AG09309 (cell line): ENCODE measurements at regions not wholly inside any gene's neighbourhood (a gene's known extent, or its start where the extent isn't known, plus 50 kb on each side); places are given as distances from the start of the nearest gene placed in this dataset.

Experiments
- DNase-seq: peaks from one replicate; pipeline ENCODE4 v3.0.0-alpha.2; 2010; ENCODE audit warnings: low read depth
- H3K4me3 ChIP-seq: 2 replicates; pipeline ENCODE4 v1.5.1; 2011; ENCODE audit warnings: mild to moderate bottlenecking, low read depth, low read length, moderate library complexity; ENCODE audit not compliant: control insufficient read depth
- TF ChIP-seq, protein P1 (sequence below): IDR thresholded peaks from 2 replicates; pipeline ENCODE4 v1.5.1; 2011; ENCODE audit warnings: mild to moderate bottlenecking, low read depth, low read length, inconsistent platforms; ENCODE audit not compliant: insufficient read depth, control insufficient read depth; ENCODE audit errors: missing control alignments

DNA sequence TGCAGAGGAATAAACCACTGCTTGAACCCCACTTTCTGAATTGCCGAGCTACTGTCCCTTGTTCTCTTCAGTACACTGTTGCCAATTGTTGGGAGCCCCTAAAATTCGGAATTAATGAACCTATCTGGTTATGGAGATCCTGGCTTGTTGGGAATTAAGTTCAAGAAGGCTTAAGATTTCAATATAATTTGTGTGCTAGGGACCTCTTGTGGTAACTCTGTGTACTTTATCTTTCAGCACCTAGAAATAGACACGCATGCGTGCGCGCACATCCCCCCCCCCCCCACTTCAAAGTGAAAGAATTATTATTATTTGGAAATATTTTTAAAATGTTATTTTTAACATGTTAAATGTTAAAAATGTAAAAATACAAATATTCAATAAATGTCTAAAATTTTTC is 53.3 kb upstream of the FAM169A start:
- no peak overlapping the region for H3K4me3 ChIP-seq
- no peak for DNase-seq
- TF ChIP-seq, protein P1, sequence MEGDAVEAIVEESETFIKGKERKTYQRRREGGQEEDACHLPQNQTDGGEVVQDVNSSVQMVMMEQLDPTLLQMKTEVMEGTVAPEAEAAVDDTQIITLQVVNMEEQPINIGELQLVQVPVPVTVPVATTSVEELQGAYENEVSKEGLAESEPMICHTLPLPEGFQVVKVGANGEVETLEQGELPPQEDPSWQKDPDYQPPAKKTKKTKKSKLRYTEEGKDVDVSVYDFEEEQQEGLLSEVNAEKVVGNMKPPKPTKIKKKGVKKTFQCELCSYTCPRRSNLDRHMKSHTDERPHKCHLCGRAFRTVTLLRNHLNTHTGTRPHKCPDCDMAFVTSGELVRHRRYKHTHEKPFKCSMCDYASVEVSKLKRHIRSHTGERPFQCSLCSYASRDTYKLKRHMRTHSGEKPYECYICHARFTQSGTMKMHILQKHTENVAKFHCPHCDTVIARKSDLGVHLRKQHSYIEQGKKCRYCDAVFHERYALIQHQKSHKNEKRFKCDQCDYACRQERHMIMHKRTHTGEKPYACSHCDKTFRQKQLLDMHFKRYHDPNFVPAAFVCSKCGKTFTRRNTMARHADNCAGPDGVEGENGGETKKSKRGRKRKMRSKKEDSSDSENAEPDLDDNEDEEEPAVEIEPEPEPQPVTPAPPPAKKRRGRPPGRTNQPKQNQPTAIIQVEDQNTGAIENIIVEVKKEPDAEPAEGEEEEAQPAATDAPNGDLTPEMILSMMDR, result peak; percentile 60

DNA sequence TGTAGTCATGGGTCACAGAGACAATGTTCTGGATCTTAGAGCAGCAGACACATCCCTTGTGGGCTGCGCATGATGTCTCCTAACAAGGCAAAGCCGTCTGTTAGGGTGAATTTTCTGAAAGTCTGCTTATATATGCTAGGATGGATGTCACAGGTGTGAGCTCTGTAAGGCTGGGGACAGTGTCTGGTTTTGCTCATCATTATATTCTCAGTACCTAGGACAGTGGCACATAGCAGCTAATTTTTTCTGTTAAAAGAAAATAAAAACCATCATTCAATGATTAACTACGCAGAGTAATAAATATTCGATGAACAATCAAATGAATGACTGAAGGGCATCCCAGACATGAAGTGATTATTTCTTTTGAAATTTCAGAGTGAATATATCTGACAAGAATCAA is 52.9 kb upstream of the FAM169A start:
- TF ChIP-seq, protein P1, result no peak
- no peak overlapping the region for H3K4me3 ChIP-seq
- no peak for DNase-seq

GRCh38 chr5:74918232-74918669 is 52.1 kb upstream of the FAM169A start:
- no peak overlapping the region for H3K4me3 ChIP-seq
- TF ChIP-seq, protein P1, result no peak
- no peak for DNase-seq

DNA sequence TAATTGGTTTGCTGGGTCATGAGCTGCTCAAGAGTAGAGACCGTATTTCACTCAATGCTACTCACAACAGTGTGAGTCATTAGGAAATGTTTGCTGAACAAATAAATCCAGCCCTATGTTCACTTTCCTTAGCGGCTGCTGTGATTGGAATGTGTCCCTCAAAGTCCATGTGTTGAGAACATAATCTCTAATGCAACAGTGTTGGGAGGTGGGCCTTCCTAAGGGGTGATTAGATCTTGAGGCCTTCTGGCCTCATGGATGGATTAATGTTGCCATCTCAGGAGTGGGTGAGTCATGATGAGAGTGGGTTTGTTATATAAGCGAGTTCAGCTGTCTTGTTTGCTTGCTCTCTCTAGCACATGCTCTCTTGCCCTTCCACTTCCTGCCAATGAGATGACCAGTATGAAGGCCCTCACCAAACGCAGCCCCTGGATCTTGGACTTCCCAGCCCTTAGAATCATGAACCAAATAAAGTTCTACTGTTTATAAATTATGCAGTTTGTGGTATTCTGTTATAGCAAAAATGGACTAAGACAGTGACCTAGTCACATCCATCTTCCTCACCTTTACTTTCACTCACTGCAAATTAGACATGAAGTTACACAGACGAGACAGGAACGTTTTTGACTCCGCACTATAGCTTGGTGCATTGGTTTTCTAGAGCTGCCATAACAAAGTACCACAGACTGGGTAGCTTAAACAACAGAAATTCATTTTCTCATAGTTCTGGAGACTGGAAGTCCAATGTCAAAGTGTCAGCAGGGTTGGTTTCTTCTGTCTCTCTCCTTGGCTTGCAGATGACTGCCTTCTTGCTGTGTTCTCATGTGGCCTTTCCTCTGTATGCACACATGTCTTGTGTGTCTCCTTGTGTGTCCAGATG is 50.9 kb upstream of the FAM169A start:
- H3K4me3 ChIP-seq, result no peak overlapping the region
- TF ChIP-seq, protein P1, result no peak
- no peak for DNase-seq
